ENCODE measurements at regions not wholly inside any gene's neighbourhood (a gene's known extent, or its start where the extent isn't known, plus 50 kb on each side); places are given as distances from the start of the nearest gene placed in this dataset.
"Not testable (repeated sequence)": the region's sequence is repeated elsewhere in the genome, so short reads cannot be mapped to it uniquely, and the experiment has no call there.

DNA sequence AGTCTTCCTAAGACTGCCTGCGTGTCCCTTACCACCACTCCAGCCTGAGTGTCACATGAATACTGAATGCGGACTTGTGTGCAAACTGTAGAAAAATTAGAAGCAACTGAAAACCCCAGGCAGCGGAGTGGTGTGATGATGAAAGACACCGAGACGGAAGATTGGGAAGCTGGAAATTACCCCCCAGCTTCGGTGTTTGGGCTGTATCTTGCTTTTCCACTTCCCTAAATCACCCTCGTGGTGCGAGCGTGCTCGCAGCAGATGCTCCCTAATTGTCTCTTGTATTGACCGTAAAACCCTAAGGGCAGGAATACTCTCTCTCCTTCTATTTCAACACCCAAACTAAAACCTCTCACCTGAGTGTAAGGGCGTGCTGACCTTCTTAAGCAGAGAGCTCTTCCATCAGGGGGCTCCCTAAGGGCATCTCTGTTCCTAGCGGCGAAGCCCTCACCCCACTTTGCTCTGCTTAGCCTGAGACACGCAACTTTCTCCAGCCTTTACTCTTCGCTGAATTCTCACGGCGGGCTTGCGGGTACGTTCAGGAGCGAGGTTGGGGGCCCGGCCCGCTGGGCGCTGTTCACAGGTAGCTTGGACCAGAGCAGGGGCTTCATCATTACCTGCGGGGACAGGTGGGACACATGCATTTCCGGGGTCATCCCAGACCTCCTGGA is 62.4 kb downstream of the CRYBB2 start:
- DNase-seq (ENCODE audit: extremely low spot score, unreplicated experiment): no peak
- H3K4me3 Mint-ChIP-seq: peak overlapping the region; percentile 85
- H3K27me3 Mint-ChIP-seq: peaks cover 70% of the 10 kb centered on the region
- H3K9me3 Mint-ChIP-seq: no peaks in the 10 kb centered on the region
- peaks cover 4% of the 10 kb centered on the region for H3K36me3 Mint-ChIP-seq
- H3K27ac Mint-ChIP-seq: no peak overlapping the region
- TF ChIP-seq, protein P1, sequence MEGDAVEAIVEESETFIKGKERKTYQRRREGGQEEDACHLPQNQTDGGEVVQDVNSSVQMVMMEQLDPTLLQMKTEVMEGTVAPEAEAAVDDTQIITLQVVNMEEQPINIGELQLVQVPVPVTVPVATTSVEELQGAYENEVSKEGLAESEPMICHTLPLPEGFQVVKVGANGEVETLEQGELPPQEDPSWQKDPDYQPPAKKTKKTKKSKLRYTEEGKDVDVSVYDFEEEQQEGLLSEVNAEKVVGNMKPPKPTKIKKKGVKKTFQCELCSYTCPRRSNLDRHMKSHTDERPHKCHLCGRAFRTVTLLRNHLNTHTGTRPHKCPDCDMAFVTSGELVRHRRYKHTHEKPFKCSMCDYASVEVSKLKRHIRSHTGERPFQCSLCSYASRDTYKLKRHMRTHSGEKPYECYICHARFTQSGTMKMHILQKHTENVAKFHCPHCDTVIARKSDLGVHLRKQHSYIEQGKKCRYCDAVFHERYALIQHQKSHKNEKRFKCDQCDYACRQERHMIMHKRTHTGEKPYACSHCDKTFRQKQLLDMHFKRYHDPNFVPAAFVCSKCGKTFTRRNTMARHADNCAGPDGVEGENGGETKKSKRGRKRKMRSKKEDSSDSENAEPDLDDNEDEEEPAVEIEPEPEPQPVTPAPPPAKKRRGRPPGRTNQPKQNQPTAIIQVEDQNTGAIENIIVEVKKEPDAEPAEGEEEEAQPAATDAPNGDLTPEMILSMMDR (conservative IDR thresholded peaks at IDR 0.05): no peak
- peaks cover 5% of the 10 kb centered on the region for H3K4me1 Mint-ChIP-seq (ENCODE audit: unreplicated experiment)

DNA sequence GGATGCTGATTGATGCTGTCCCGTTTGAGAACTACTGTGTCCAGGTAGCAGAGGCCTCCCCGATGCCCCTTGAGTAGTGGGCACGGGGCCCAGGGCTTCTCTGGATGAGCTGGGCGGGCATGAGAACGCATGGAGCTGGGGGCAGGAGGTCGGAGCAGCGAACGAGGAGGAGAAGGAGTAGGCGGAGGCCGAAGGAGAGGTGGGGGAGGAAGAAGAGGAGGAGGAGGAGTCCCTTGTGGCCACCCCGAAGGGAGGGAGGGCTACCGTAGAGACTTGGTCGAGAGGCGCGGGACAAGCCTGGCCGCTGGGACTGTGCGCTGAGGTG is 62.9 kb downstream of the CRYBB2 start:
- Mint-ChIP-seq H3K27me3 (peaks cover 75% of the 10 kb centered on the region), H3K4me1 (ENCODE audit: unreplicated experiment) (peaks cover 5% of the 10 kb centered on the region), H3K27ac (no peak overlapping the region), H3K36me3 (peaks cover 4% of the 10 kb centered on the region), H3K9me3 (no peaks in the 10 kb centered on the region), H3K4me3 (peak overlapping the region; percentile 85)
- TF ChIP-seq, protein P1 (conservative IDR thresholded peaks at IDR 0.05): no peak
- no peak for DNase-seq (ENCODE audit: extremely low spot score, unreplicated experiment)

DNA sequence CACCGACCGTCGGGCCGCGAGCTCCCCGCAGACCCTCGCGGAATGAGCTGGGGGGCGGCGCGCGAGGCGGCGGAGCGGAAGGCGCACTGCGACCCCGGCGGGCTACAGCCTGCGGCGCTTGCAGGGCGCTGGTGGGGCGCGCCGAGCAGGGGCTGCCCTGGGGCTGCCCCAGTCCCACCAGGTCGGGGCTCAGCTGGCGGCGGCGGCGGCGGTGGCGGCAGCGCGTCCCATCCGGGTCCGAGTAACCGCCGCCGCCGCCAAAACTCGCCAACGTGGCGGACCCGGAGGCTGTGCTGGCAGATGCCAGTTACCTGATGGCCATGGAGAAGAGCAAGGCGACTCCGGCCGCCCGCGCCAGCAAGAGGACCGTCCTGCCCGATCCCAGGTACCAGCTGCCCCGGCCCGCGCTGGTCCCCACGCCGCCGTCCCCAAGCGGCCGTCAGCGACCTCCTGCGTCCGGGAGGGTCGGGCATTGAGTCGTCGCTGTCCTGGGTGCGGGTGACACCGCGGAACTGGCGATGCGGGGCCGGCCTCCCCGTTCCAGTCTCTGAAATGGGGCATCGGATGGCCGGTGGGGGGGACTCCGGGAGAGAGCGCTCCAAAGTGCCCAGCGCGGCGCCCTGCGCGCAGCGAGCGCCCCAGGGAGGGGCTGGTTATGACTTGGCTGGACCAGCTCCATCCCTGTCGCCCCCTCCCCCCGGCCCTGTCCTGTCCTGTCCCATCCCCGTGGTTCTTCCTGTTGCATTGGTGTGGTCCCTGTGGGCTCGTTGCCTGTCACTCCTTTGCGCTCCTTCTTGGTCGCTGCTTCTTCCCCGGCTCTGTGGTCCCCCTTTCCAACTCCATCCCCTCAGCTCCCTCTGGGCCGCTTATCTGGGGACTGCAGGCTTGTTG is 63.5 kb downstream of the CRYBB2 start:
- DNase-seq (ENCODE audit: extremely low spot score, unreplicated experiment): peak; percentile 69
- Mint-ChIP-seq H3K4me1 (ENCODE audit: unreplicated experiment) (peaks cover 5% of the 10 kb centered on the region), H3K9me3 (no peaks in the 10 kb centered on the region), H3K4me3 (peak overlapping the region; percentile 85), H3K36me3 (peaks cover 4% of the 10 kb centered on the region), H3K27me3 (peaks cover 78% of the 10 kb centered on the region), H3K27ac (no peak overlapping the region)
- TF ChIP-seq, protein P1 (conservative IDR thresholded peaks at IDR 0.05): no peak

DNA sequence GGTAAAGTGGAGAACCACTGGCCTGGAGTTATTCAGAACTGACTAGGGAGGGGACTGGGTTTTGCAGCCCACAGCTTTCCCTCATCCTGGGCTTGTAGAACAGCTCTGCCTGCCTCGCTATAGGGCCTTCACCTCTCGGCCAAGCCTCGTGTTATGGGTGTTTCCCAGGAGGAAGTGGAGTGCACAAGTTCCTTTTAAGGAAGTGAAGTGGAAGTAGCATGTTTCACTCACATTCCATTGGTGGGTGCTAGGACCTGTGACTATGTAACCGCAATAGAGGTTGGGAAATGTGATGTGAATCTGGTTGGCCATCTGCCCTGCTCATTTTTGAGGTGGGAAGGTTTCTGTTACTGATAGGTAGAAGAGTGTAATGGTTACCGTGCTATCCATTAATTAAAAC is 69.0 kb downstream of the CRYBB2 start:
- not testable (repeated sequence) for H3K36me3 Mint-ChIP-seq; H3K27ac Mint-ChIP-seq; DNase-seq (ENCODE audit: extremely low spot score, unreplicated experiment); H3K4me3 Mint-ChIP-seq; H3K9me3 Mint-ChIP-seq; H3K4me1 Mint-ChIP-seq (ENCODE audit: unreplicated experiment)
- peaks cover 38% of the 10 kb centered on the region for H3K27me3 Mint-ChIP-seq

DNA sequence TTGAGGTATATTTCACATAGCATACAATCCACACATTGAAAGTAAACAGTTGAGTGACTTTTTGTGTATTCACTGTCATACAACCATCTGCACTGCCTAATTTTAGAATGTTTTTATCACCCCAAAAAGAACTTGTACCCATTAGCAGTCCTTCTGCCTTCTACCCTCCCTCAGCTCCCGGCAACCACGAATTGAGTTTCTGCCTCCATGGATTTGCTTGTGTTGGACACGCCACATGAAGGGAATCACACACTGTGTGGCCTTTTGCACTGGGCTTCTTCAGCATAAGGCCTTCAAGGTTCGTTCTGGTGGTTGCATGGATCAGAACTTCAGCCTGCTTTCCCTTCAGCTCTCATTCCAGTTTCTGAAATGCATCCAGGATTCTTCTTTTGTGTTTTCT is 82.5 kb downstream of the CRYBB2 start:
- not testable (repeated sequence) for H3K9me3 Mint-ChIP-seq; H3K4me3 Mint-ChIP-seq; DNase-seq (ENCODE audit: extremely low spot score, unreplicated experiment); H3K4me1 Mint-ChIP-seq (ENCODE audit: unreplicated experiment); H3K36me3 Mint-ChIP-seq; H3K27ac Mint-ChIP-seq
- H3K27me3 Mint-ChIP-seq: peaks cover 21% of the 10 kb centered on the region

DNA sequence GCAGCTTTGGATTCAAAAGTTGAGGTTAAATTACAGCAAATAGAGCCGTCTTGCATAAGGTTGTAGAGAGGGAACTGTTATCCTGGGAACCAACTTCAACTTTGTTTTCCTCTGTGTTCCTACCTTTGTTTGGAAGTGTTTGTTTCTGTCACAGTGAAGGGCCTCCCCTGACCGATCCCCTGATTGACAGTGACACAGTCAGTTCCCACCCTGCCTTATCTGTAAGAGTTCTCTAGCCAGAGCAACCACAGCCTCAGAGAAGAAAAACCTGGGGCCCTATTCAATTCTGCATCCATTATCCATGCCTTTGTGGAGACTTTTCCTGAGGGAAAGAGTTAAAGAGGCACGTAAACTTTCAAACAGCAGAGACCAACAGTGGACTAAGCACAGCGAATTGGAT is 90.1 kb downstream of the CRYBB2 start:
- H3K36me3 Mint-ChIP-seq; H3K4me3 Mint-ChIP-seq; H3K4me1 Mint-ChIP-seq (ENCODE audit: unreplicated experiment); H3K27me3 Mint-ChIP-seq; DNase-seq (ENCODE audit: extremely low spot score, unreplicated experiment); H3K9me3 Mint-ChIP-seq; H3K27ac Mint-ChIP-seq: not testable (repeated sequence)

DNA sequence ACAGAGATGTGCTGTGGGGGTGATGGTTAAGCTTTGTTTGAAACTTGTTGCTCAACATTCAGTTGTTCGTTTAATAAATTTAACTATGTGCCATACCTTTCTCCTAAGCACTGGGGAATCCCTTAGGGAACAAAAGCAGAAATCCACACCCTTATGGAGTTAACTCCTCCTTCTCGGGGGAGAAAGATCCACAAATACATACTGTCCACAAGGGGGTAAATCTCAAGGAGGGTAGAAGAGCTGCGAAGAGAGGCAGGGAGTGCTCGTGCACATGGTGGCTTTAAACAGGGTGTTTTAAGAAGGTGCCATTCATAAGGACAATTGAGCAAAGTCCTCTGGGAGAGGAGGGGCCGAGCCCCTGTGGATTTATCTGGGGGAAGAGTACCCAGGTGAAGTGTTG is 92.5 kb downstream of the CRYBB2 start:
- not testable (repeated sequence) for H3K4me1 Mint-ChIP-seq (ENCODE audit: unreplicated experiment); H3K27me3 Mint-ChIP-seq; H3K9me3 Mint-ChIP-seq; H3K27ac Mint-ChIP-seq; DNase-seq (ENCODE audit: extremely low spot score, unreplicated experiment); H3K4me3 Mint-ChIP-seq; H3K36me3 Mint-ChIP-seq
